A172 (cell line): ENCODE measurements at regions not wholly inside any gene's neighbourhood (a gene's known extent, or its start where the extent isn't known, plus 50 kb on each side); places are given as distances from the start of the nearest gene placed in this dataset.

ENCODE experiments used
- DNase-seq: peaks from one replicate; pipeline ENCODE4 v3.0.0-alpha.2; 2015; ENCODE audit warnings: low spot score

DNA sequence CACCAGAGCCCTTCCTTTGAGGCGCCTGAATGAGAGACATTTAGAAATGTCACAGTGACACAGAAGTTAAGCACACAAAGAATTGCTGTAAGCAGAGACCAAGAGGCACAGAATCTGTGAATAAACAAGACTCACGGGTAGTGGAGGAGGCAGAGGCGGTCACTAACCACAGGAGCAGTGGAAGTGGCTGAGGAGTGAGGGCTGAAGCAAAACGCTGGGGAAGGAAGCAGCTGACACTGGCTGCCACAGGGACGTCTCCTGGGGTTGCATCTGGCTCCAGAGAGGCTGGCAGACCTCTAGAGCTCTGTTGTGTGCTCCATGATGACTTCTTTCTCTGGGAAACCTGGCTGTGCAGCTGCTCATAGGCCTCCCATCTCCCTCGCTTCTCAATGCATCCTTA lies 65.0 kb upstream of the SLC2A12 start:
- DNase-seq, result no peak

DNA sequence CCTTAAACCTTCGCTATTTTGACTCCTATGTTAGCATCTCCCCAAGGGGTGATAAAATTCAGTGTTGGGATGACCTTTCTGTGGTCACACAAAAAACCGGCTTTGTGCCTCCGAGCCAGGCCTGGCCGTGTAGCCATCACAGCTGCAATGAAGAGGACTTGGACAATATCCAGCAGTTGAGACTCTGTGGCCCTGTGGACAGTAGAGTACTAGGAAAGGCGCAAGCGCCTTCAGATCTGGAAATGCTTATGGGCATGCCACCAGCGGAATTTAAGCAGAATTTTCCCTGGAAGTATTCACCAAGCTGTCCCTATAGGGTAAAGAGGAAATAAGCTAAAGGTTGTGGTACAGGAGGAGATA lies 63.3 kb upstream of the SLC2A12 start:
- DNase-seq, result no peak

DNA sequence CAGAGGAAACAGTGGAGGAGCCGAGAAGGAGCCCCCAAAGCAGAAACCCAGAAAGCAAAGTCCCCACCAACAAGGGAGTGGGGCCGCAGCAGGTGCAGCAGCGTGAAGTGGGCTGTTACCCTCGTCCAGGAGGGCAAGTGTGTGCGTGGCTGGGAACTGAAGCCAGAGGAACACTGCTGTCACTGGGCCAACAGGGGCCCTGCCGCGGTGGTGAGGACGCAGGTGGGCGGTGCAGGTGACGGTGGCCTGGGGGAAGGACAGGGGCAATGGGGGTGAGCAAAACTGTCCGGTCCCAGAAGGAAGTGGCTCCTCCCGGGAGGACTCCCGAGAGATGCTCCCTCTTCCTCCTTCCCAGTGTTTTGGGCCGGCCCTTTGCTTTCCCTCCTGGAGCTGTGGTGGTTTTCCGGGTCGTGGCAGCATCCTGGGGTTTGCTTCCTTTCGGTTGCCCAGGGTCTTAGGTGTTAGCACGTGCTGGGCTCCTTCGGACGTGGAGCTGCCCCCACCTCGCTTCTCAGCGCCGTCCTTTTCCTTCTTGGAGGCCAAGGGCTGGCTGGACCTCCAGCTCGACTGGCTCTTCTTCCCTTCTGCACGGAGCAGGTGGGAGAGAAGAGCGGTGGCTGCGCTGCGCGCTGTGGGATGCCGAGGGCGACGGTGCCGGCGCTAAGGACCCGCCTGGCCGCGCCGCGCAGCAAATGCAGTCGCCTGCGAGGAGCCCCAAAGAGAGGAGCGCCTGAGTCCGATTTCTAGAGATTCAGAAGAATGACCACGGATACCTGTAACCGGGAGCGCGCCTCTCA lies 62.7 kb upstream of the SLC2A12 start:
- DNase-seq, result no peak

DNA sequence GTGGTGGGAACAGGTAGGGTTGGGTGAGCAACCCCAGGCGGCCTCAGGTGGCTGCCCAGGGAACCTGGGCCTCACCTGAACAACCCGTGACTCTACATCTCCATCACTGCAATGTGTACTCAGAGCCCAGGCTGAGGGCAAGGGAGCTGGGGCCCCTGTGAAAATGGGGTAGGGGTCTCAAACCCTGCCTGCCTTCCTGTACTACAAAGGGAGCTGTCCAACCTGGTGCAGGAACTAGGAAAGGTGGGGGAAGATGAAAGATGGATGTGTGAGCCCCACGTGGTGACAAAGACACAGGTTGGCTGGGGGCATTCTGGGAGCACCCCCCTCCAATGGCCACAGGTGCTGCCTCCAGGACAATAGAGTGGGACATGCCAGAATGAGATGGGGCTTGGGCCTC lies 62.1 kb upstream of the SLC2A12 start:
- no peak for DNase-seq

DNA sequence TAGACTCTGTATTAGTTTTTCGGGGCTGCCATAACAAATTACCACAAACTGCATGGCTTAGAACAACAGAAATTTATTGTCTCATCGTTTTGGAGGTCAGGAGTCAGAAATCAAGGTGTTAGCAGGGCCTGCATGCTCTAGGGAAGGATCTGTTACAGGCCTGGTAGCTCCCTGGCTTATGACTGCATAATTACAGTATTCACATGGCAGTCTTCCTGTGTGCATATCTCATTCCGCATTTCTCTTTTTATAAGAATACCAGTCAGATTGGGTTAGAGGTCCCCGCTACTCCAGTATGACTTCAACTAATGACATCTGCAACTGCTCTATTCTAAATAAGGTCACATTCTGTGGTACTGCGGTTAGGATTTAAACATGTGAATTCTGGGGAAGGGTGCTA lies 59.3 kb upstream of the SLC2A12 start:
- no peak for DNase-seq

DNA sequence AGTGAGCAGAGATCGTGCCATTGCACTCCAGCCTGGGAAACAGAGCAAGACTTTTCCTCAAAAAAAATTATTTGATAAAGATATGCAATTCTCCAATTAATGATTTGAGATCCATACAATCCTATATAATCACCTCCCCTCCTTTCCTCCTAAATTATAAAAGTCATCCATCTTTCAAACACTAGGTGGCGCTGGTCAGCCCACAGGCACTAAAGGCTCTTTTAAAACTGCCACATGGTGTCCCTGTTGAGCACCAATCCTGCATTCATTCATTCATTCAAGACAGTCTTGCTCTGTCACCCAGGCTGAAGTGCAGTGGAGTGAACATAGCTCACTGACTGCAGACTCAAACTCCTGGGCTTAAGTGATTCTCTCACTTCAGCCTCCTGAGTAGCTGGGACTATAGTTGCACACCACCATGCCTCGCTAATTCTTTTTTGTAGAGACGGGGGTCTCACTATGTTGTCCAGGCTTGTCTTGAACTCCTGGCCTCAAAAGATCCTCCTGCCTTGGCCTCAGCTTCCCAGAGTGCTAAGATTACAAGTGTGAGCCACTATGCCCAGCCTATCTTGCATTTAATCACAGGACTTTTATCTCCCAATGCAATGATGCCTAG lies 58.7 kb upstream of the SLC2A12 start:
- DNase-seq, result peak; percentile 70

DNA sequence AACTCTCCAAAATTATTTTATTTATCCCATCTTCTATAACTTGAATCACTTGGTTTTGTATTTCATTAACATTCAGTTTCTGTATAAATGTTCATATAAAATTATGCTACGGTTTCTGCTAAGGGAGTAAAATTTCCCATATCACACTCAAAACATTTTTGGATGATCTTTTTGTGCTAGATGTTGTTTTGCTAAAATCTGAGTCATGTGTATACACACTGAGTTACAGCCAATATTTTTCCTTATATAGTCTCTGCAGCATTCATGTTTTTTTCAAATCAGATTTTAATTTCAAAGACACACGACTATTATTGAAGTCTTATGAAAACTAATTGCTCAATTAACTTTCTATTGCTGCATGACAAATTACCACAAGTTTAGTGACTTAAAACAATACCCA lies 54.3 kb upstream of the SLC2A12 start:
- no peak for DNase-seq

DNA sequence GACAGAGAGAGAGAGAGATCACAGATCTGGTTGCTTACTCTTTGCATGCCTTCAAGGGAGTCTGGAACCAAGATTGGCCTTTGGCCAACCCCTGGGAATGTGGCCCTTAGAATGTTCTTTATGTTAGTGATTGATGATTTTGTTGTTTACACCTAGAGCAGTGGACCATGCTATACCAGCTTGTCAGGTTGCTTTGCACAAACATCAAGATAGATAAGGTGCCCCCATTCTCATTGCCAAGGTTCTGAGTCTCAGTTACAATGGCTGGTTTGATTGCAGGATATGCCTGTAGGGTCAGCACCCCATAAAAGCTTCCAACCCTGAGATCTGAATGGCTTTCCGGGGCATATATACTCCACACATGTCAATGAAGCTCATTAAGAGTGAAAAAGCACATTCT lies 53.5 kb upstream of the SLC2A12 start:
- no peak for DNase-seq

DNA sequence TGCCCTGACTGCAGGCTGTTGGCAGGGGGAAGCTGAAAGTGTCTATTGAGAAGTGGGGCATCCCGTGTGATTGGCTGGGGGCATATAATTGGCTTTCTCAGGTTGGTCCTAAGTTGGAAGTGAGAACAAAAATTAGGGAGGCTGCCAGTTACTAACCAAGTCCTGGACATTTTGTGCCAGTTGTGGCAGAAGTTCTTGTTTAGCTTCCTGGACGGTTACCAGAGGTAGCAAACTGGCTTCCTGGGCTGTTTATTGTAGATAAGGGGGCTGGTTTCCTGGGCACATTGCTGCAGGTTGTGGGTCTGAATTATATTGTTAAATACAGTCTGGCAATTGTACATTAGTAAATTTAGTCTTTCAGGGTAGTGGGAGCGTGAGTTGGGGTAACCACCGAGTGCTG lies 50.6 kb upstream of the SLC2A12 start:
- DNase-seq, result no peak
